WI38 (cell line): ENCODE measurements at regions not wholly inside any gene's neighbourhood (a gene's known extent, or its start where the extent isn't known, plus 50 kb on each side); places are given as distances from the start of the nearest gene placed in this dataset.

ENCODE experiments used
- H3K4me3 ChIP-seq: 2 replicates; pipeline ENCODE4 v1.5.1; 2011; ENCODE audit warnings: low read depth, mild to moderate bottlenecking, control low read depth, low read length
- TF ChIP-seq, protein P1 (sequence below): IDR thresholded peaks from 2 replicates; pipeline ENCODE4 v1.5.1; 2012; ENCODE audit warnings: low read depth, mild to moderate bottlenecking, control low read depth, low read length

GRCh38 chr7:153454306-153454705, 597.9 kb upstream of the DPP6 start:
- TF ChIP-seq, protein P1, sequence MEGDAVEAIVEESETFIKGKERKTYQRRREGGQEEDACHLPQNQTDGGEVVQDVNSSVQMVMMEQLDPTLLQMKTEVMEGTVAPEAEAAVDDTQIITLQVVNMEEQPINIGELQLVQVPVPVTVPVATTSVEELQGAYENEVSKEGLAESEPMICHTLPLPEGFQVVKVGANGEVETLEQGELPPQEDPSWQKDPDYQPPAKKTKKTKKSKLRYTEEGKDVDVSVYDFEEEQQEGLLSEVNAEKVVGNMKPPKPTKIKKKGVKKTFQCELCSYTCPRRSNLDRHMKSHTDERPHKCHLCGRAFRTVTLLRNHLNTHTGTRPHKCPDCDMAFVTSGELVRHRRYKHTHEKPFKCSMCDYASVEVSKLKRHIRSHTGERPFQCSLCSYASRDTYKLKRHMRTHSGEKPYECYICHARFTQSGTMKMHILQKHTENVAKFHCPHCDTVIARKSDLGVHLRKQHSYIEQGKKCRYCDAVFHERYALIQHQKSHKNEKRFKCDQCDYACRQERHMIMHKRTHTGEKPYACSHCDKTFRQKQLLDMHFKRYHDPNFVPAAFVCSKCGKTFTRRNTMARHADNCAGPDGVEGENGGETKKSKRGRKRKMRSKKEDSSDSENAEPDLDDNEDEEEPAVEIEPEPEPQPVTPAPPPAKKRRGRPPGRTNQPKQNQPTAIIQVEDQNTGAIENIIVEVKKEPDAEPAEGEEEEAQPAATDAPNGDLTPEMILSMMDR: no peak

GRCh38 chr7:153457746-153458145, 594.5 kb upstream of the DPP6 start:
- TF ChIP-seq, protein P1: no peak
- no peak overlapping the region for H3K4me3 ChIP-seq

More at GRCh38 chr7:153454306-153454705, 597.9 kb upstream of the DPP6 start:
- H3K4me3 ChIP-seq: no peak overlapping the region

DNA sequence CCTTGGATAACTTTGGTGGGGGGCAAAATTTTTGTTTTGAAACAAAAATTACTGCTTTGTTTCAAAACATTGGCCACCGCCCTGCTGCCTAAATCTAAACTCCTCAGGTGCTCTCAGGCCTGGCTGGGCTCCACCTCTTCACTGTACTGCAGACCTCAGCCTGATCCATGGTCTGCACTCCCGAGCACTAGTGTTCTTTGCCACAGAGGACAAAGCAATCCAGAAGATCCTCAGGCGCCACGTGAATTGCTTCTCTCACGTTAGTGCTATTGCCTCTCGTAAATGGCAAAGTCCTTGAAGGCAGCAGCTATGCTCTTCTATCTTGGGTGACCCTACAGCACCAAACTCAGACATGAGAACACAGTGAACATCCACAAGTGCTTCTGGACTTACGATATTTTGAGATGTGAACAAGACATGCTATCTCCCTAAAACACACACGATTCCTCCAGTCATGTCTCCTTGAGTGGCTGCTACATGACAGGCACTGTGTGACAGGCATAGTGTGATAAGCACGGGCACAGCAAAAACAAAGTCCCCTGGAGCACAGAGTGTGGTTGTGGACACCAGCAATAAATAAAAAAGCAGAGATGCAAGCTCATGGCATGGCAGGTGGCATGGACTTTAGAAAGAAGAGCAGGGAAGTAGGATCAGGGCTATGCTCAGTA, 582.1 kb upstream of the DPP6 start:
- H3K4me3 ChIP-seq: no peak overlapping the region
- TF ChIP-seq, protein P1: no peak

DNA sequence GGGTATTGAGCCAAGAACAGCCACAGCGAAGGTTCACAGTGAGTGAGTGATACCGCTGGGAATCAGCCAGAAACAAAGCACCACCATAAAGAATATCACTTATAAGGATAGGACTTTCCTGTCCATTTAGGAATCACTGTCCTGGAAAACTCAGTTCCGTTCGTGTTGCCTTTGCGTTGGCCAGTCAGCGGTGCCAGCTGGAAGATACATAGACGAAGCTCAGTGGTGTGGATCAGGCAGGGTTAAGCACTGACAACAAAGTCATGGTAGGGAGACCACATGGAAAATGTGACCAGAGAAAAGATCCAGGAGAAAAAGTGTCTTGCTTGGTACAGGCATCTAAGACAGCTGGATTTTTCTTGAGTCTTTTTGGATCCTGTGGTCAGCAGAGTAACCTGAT, 579.7 kb upstream of the DPP6 start:
- TF ChIP-seq, protein P1: no peak
- H3K4me3 ChIP-seq: no peak overlapping the region

DNA sequence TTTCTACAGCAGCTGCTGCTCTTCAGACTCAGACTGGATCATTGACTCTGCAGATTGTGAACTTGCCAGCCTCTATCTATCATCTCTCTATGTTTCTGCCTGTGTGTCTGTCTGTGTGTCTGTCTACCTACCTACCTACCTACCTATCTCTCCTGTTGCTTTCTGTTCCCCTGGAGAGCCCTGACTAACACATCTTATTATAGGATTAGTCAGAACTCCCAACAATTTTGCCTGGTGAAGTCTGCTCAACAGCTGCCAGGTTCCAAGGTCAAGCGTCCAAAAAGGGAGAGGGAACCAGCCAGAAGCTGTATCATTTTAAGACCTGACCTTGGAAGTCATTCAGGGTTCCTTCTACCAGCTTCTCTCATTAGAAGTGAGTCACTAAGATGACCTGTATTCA, 579.0 kb upstream of the DPP6 start:
- TF ChIP-seq, protein P1: no peak
- no peak overlapping the region for H3K4me3 ChIP-seq

- TF ChIP-seq, protein P1: no peak
Measured at GRCh38 chr7:153475239-153475638, 577.0 kb upstream of the DPP6 start.

DNA sequence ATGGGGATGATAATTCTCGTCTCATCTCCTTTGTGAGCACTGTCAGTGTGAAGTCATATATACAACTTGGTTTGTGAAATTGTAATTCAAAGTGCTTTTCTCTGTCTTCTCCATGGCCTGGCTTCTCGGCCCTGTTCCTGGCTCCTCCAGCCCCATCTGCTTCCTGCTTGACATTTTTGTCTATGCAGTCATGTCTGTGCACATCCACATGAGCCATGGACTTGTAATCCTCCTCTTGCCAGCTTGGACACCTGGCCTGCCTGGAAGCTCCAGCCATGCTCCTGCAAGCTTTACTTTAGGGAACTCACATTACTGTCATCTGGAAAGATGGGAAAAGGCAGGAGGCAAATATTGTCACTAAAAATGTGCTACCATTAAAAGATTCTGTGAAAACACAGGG, 576.0 kb upstream of the DPP6 start:
- no peak overlapping the region for H3K4me3 ChIP-seq
- TF ChIP-seq, protein P1: no peak

More at GRCh38 chr7:153475239-153475638, 577.0 kb upstream of the DPP6 start:
- no peak overlapping the region for H3K4me3 ChIP-seq
